Spleen (tissue), 11 donors: ENCODE measurements at regions not wholly inside any gene's neighbourhood (a gene's known extent, or its start where the extent isn't known, plus 50 kb on each side); places are given as distances from the start of the nearest gene placed in this dataset.

ENCODE experiments used
- DNase-seq: peaks from one replicate; pipeline ENCODE4 v3.0.0-alpha.2; 2020
- H3K27ac ChIP-seq, 8 donors: fragments of 200-600 bp; sonication (generic) in 7 of 8; 1 replicate in 4 of 8; 2 replicates in 4 of 8; pipeline versions ENCODE4 v1.5.0 to v1.8.0; 2016 to 2021; ENCODE audit warnings: inconsistent platforms in 4 of 8, mild to moderate bottlenecking in 4 of 8, moderate library complexity in 1 of 8
- H3K27me3 ChIP-seq, 7 donors: fragments of 200-600 bp; sonication (generic) in 6 of 7; replicated peaks in 1 of 7; 1 replicate in 4 of 7; 2 replicates in 3 of 7; pipeline versions ENCODE4 v1.5.0 to v1.8.0; 2016 to 2021; ENCODE audit warnings: inconsistent platforms in 3 of 7, mild to moderate bottlenecking in 1 of 7
- H3K36me3 ChIP-seq, 6 donors: fragments of 200-600 bp; sonication (generic) in 5 of 6; 1 replicate in 4 of 6; 2 replicates in 2 of 6; pipeline versions ENCODE4 v1.5.0 to v1.8.0; 2016 to 2021; ENCODE audit warnings: inconsistent platforms in 2 of 6
- H3K4me1 ChIP-seq, 6 donors: fragments of 200-600 bp; sonication (generic) in 5 of 6; 1 replicate in 3 of 6; 2 replicates in 3 of 6; pipeline versions ENCODE4 v1.5.0 to v1.8.0; 2016 to 2021; ENCODE audit warnings: inconsistent platforms in 3 of 6
- H3K4me3 ChIP-seq, 8 donors: fragments of 200-600 bp; sonication (generic) in 7 of 8; 1 replicate in 4 of 8; 2 replicates in 4 of 8; pipeline versions ENCODE4 v1.5.0 to v1.8.0; 2016 to 2021; ENCODE audit warnings: inconsistent platforms in 4 of 8, mild to moderate bottlenecking in 4 of 8, moderate library complexity in 2 of 8
- H3K9me3 ChIP-seq, 8 donors: fragments of 200-600 bp; sonication (generic) in 7 of 8; 1 replicate in 4 of 8; 2 replicates in 4 of 8; pipeline versions ENCODE4 v1.5.0 to v1.8.0; 2016 to 2021; ENCODE audit warnings: inconsistent platforms in 4 of 8
- POLR2A ChIP-seq, 3 donors: fragments of 450-650 bp; IDR thresholded peaks; one replicate each; pipeline ENCODE4 v1.5.1; 2017; ENCODE audit warnings: antibody characterized with exemption in 3 of 3, mild to moderate bottlenecking in 1 of 3
- POLR2AphosphoS5 ChIP-seq, 3 donors: sonication (generic); formaldehyde crosslinking; IDR thresholded peaks; one replicate each; pipeline ENCODE4 v1.5.1; 2017; ENCODE audit warnings: antibody characterized with exemption in 3 of 3
- WGBS, 5 donors: extraction: QIAGEN DNeasy Blood & Tissue Kit in 3 of 5; methylation state at CpG; one replicate each; pipeline versions ENCODE4 v1.1.5 to v1.1.7; 2013 to 2018; 5-methylcytosine and 5-hydroxymethylcytosine counted together
- intact Hi-C: fragments of 100-400 bp; cut with DNase I; formaldehyde crosslinking; loops from one replicate; pipeline ENCODE4 v1.15.0; 2023; ENCODE audit warnings: low total_unique reads
- TF ChIP-seq, protein P1 (sequence below), 11 experiments: fragments of 200-600 bp in 7 of 11; fragments of 450-650 bp in 4 of 11; sonication (generic) in 4 of 11; IDR thresholded peaks in 8 of 11; conservative IDR thresholded peaks in 3 of 11; 1 replicate in 7 of 11; 2 replicates in 4 of 11; pipeline versions ENCODE4 v1.4.0 to v1.8.0; 2016 to 2021; ENCODE audit warnings: antibody characterized with exemption in 11 of 11, inconsistent platforms in 4 of 11, mild to moderate bottlenecking in 1 of 11
- donor health status: healthy with polysubstance abuse.
- donor health status: DM: no; HTN: no; CAD: no; lungs with moderate emphysema.
- donor health status: DM: no; HTN: no; CAD: no.
- donor health status: Bipolar disorder and iron deficiency.
- donor health status: healthy.
- donor health status: DM: no; HTN: no; CAD: no.
- donor health status: DM: yes; HTN: yes; CAD: no.

DNA sequence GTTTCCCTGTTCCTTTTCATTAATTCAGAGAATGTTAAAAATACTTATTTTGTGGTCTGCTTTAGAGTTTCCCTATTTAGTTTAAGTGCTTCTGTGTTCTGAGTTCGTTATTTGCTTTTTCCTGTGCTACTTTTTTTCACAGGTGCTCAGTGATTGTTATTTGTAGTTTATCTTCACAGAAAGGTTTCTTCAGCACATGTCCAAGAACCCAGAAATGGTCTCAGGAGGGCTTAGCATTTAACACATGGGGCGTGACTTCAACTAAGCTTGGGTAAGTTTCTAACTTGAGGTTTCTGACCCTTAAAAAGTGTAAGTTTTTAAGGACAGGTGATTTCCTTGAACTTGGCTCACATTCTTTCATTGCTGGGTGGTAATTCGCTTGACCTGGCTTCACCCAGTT lies 157.3 kb downstream of the AASDHPPT start:
- Histone ChIP-seq H3K36me3 (no peaks in the 10 kb centered on the region), H3K27me3 (no peaks in the 10 kb centered on the region), H3K27ac (no peak overlapping the region), H3K9me3 (peaks cover 0 to 16% (median 12%) of the 10 kb centered on the region in 8 donors), H3K4me3 (no peak overlapping the region), H3K4me1 (no peaks in the 10 kb centered on the region)
- WGBS, 5 donors: 66 to 75% (median 67%) methylated on average over 3 of the region's 3 CpGs
- TF ChIP-seq POLR2A (IDR thresholded peaks at IDR 0.05) (no peak), POLR2AphosphoS5 (IDR thresholded peaks at IDR 0.05) (no peak)
- TF ChIP-seq, protein P1, sequence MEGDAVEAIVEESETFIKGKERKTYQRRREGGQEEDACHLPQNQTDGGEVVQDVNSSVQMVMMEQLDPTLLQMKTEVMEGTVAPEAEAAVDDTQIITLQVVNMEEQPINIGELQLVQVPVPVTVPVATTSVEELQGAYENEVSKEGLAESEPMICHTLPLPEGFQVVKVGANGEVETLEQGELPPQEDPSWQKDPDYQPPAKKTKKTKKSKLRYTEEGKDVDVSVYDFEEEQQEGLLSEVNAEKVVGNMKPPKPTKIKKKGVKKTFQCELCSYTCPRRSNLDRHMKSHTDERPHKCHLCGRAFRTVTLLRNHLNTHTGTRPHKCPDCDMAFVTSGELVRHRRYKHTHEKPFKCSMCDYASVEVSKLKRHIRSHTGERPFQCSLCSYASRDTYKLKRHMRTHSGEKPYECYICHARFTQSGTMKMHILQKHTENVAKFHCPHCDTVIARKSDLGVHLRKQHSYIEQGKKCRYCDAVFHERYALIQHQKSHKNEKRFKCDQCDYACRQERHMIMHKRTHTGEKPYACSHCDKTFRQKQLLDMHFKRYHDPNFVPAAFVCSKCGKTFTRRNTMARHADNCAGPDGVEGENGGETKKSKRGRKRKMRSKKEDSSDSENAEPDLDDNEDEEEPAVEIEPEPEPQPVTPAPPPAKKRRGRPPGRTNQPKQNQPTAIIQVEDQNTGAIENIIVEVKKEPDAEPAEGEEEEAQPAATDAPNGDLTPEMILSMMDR (IDR thresholded peaks at IDR 0.05 in 8 of 11, conservative IDR thresholded peaks at IDR 0.05 in 3 of 11): no peak
- intact Hi-C loops: no loop called here
- no peak for DNase-seq

DNA sequence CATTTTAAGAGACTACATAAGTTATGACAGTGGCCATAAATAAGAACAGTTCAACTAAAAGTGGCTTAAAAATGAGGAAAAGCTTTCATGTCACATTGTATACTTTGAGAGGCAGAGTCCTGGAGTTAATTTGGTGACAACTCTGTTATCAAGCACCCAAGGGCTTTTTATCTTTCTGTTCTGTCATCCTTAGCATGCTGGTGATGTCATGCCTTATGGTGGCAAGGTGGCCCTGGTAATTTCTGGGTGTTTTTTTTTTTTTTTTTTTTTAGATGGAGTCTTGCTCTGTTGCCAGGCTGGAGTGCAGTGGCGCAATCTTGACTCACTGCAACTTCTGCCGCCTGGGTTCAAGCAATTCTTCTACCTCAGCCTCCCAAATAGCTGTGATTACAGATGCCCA lies 158.8 kb downstream of the AASDHPPT start:
- WGBS, 5 donors: 86 to 95% (median 89%) methylated on average over 2 of the region's 2 CpGs
- peaks cover 0 to 1% (median 0%) of the 10 kb centered on the region in 8 donors for H3K9me3 ChIP-seq
- no peaks in the 10 kb centered on the region for H3K36me3 ChIP-seq
- TF ChIP-seq POLR2AphosphoS5 (IDR thresholded peaks at IDR 0.05) (no peak), POLR2A (IDR thresholded peaks at IDR 0.05) (no peak)
- TF ChIP-seq, protein P1 (IDR thresholded peaks at IDR 0.05 in 8 of 11, conservative IDR thresholded peaks at IDR 0.05 in 3 of 11): no peak
- no peaks in the 10 kb centered on the region for H3K27me3 ChIP-seq
- DNase-seq: no peak
- H3K27ac ChIP-seq: no peak overlapping the region
- no peaks in the 10 kb centered on the region for H3K4me1 ChIP-seq
- no peak overlapping the region for H3K4me3 ChIP-seq
- intact Hi-C loops: no loop called here

DNA sequence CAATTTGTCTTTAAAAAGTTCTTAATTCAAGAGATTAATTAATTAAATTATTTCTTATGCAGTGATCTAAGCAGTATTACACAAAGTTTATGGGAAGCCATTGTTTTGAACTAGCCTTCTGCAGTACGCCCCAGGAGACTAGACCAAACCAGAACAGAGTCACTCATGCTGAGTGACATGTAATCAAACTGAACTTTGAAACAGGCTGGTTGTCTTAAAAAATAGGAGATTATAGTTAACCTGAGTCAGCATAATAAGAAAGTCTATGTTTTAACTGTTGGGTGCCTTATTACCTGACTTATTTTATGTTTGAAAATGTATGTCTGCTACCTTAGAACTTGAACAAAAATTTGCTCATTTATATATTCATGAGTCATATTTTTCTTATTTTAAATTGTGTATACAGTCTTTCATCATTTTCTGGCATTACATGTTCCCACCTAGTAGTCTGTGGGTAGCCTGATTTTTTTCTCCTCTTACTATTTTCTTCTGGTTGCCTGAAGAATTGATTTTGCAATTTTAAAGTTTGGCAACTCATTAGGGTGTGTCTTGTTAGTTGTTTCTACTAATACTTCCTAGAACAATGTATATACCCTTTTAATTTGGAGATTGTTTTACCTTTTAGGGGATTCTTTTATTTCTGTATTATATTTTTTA lies 161.4 kb downstream of the AASDHPPT start:
- no peak for DNase-seq
- H3K4me3 ChIP-seq: no peak overlapping the region
- no peaks in the 10 kb centered on the region for H3K36me3 ChIP-seq
- TF ChIP-seq POLR2AphosphoS5 (IDR thresholded peaks at IDR 0.05): no peak
- no peak for TF ChIP-seq POLR2A (IDR thresholded peaks at IDR 0.05)
- TF ChIP-seq, protein P1 (IDR thresholded peaks at IDR 0.05 in 8 of 11, conservative IDR thresholded peaks at IDR 0.05 in 3 of 11): no peak
- H3K9me3 ChIP-seq: no peaks in the 10 kb centered on the region
- no peaks in the 10 kb centered on the region for H3K4me1 ChIP-seq
- intact Hi-C loops: no loop called here
- H3K27me3 ChIP-seq: no peaks in the 10 kb centered on the region
- no peak overlapping the region for H3K27ac ChIP-seq
- WGBS, 5 donors: 77 to 94% (median 87%) methylated on average over 1 of the region's 1 CpG

DNA sequence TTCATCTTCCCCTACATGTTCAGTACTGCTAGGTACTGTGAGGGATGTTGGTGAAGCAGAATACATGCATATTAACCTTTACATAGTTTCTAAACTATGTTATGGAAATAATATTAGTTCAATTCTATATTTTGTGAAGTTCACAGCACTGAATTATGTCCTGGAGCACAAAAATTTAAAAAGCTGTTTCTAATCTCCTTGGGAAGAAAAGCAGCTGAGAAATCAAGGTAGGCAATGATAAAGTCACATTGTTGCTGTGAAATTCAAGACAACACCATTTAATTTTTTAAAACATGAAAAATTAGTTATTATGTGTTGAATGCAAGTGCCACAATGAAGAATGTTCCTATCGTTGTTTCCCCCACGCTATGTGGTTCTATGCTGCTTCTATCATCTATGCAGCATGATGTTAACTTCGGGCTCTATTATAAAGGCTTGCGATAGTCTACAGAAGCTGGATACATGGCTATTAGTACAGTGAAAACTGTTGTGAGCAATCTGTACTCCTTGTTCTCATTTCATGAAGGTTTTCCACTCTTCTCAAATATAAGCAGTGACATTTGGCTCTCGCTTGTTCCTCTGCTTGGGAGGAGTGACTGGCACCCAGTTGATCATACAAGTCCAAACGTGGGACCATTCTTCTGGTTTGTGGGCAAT lies 164.3 kb downstream of the AASDHPPT start:
- Histone ChIP-seq H3K9me3 (peaks cover 0 to 16% (median 8%) of the 10 kb centered on the region in 8 donors), H3K4me3 (no peak overlapping the region), H3K27me3 (no peaks in the 10 kb centered on the region), H3K27ac (no peak overlapping the region), H3K4me1 (no peaks in the 10 kb centered on the region), H3K36me3 (no peaks in the 10 kb centered on the region)
- intact Hi-C loops: no loop called here
- DNase-seq: no peak
- TF ChIP-seq POLR2A (IDR thresholded peaks at IDR 0.05): no peak
- TF ChIP-seq, protein P1 (IDR thresholded peaks at IDR 0.05 in 8 of 11, conservative IDR thresholded peaks at IDR 0.05 in 3 of 11): no peak
- TF ChIP-seq POLR2AphosphoS5 (IDR thresholded peaks at IDR 0.05): no peak
- WGBS, 5 donors: 78 to 90% (median 82%) methylated on average over 6 of the region's 6 CpGs
